RPMI8226 (cell line): ENCODE measurements at regions not wholly inside any gene's neighbourhood (a gene's known extent, or its start where the extent isn't known, plus 50 kb on each side); places are given as distances from the start of the nearest gene placed in this dataset.

Experiments
- DNase-seq: peaks from one replicate; pipeline ENCODE4 v3.0.0-alpha.2; 2015

DNA sequence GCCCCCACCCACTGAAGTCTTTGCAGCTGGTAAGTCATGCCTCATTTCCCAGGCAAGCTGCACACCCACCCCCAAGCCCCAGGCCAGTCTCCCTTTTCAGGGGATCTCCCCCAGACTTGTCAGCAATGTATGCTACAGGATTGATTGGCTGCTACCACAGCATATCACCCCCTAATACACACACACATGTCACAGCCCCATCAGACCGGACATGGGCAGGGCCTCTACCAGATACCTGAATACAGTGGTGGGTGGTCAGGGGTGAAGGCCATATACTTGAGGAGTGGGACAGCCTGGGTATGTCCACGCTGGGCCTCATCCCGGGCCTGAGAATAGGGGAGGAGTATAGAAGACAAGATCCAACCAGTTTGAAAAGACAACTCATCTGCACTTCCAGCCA is 63.4 kb upstream of the ARAP3 start:
- no peak for DNase-seq

DNA sequence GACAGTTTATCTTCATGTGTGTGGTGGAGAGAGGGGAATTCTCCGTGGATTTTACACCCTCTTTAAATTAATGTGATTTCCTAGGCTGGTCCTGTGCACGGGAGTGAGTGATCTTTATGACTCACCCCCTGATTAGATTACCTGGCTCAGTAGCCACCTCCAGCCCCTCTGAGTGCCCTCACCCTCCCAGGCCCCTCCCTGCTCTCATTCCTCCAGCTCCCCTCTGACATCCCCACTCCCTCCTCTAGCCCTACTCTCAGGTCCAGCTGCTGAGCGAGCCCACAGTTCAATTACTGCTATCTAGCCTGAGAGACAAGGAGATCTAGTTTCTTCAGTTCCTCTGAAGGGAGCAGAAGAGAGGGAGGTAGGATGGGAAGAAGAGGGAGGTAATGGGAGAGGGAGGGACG is 61.8 kb upstream of the ARAP3 start:
- DNase-seq: no peak

DNA sequence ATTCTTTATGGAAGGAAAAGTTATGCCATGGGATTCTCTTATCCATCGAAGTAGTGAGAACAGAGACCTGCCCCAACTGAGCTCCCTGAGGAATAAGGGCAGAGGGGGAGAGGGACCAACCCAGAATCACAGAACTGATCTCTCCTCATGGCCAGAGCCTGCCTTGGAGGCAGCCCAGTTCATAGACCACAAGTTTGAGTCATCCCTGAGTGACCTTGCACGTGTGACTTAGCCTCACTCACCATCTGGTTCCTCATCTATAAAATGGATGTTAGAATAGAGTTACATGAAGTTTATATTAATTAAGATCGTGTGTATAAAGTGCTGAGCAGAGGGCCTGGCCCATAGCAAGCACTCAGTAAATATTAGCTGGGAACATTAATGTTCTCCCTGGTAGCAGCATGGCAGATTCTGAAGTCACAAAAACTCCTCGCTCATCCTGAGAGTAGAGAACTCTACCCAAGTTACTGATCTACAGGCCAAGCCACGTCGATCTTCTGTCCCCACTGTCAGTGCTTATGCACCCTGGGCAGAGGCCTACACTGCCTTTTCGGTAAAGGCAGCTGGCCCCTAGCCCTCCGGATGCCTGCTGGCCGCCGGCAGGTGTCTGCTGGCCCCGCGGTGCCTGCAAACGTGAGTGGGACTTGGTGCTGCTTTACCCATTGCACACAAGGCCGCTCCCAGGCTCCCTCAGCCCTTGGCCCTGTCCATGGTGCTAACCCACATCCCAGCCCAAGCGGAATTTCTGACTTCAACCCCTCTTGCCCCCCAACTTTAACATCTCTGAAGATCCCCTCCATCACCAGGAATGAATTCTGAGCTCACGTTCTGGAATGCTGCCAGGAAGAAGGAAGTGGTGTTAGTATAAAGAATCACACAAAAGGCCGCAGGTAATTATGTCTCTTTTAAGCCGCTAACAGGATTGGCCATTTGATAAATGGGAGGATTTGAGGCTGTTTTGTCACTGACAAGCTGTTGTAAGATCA is 61.1 kb upstream of the ARAP3 start:
- DNase-seq: peak; percentile 36

DNA sequence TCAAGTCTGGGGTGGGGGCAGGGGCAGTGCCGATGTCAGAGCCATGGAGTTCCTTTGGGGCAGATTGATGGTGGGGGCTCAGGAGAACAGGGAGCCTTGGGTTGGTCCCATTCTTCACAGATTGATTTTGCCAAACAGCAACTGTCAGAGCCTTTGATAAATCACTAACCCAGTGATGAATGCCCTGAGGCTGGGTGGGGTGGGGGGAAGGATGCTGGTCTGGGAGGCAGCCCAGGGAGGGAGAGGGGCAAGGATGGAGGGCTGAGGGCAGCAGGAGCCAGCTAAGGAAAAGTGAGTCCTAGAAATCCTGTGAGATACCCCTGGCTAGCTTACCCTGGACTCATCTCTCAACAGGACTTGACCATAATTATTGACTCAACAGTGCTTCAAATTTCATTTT is 60.1 kb upstream of the ARAP3 start:
- no peak for DNase-seq

DNA sequence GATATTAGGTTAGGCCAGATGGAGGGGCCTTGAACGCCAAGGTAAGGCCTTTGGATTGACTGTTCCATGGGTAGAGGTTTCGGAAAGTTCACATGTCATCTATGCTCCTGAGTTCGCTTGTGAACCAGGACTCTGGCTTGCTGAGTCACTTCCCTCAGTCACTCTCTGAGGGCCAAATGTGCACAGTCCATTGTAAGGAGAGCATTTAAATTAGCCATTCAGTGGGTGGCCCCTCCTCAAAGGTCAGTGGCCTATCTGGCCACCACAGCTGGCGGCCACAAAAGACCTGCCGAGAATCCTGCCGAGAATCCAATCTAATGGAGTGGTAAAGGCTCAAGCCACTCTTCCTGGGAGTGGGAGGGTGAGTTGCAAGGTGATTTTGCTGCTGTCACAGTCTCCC is 58.9 kb upstream of the ARAP3 start:
- no peak for DNase-seq

DNA sequence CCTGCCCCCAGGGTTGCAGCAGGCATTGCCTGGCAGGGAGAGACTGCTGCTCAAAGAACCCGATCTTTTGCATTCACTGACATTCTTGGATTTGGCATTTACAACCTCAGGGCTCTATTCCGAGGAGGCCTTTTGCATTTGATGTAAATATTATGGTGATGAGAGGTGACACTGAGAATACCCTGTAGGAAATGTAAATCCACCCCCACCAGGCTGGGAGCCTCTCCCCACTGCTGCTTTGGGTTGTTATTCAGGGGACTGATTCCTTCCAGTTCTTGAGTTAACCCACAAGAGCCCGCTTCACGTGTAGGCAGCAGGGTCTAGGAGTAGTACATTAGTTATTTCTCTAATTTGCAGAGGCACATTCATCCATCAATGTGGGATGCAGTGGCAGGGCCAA is 55.5 kb upstream of the ARAP3 start:
- DNase-seq: no peak

DNA sequence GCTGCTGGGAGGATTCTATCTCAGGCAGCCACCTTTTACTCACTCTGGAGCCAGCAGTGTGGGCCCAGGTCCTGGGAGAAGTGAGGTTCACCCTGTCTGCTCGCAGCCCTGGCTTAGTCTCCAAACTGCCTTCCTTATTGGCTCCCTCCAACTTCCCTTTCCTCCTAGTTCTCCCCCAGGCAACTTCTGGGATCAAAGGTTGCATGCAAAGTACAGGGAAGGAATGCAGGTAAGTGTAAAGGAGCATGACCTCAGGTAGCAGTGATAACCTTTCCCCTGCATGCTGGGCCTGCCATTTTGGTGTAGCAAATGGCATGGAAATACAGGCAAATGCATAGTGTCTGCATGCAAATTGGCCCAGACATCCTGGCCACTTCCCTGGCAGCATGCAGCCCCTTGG is 53.8 kb upstream of the ARAP3 start:
- DNase-seq: no peak

DNA sequence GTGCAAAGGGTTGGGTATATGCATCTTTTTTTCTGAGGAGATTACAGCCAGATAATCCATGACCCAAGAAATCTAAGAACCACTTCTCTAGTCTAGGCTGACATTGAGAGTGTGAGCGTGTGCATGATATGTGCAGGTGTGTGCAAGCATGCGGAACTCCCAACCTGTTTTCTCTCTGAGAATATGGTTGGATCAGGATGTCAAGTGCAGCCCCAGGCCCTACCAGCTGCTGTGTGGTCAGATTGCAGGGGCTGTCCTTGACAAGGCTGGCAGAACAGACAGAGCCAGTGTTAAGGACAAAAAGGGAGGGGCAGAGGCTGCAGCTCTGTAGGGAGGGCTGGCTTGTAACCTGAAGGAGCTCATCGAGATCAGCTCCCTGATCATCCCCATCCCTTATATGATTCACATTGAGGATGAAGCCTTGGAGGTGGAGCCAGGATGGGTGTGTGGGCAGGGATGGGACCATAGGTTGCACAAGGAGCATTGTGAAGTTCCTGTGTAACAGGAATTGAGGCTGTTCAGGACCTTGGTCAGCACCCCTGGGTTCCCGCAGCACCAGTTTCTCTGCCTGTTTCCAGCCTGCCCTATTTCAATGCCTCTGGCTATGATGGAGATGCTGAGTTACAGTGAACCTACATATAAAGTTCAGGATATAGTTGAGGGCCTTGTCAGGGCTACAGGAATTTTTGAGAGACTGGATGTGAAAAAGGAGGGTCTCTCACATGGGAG is 52.6 kb upstream of the ARAP3 start:
- peak; percentile 63 for DNase-seq

DNA sequence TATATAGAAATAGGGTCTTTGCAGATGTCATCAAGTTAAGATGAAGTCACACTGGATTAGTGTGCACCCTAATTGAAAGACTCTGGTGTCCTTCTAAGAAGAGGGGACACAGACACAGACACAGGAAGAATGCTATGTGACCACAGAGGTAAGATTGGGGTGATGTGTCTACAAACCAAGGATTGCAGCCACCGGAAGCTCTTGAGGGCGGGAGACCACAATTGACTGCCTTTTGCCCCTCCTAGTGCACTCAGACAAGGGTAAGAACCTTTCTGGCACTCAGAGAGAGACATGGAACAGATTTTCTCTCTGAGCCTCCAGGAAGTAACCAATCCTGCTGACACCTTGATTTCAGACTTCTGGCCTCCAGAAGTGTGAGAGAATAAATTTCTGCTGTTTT is 51.2 kb upstream of the ARAP3 start:
- DNase-seq: no peak

DNA sequence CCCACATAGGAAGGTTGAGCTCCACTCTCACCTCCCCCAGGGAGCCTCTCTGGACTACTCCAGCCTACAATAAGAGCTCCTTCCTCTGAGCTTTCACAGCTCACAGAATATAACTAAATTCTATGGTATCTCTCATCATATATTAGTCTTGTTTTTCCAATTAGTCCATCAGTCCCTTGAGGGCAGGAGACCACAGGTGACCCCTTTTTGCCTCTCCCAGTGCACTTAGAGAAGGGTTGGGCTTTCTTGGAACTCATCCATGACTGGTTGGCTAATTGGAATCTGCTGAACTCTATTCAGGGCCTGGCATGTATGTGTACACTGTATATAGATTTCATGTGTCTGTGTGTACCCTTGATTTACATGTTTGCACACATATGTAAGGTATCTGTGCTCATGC is 50.4 kb upstream of the ARAP3 start:
- no peak for DNase-seq
